Retinal pigment epithelial cell (primary cell): ENCODE measurements at regions not wholly inside any gene's neighbourhood (a gene's known extent, or its start where the extent isn't known, plus 50 kb on each side); places are given as distances from the start of the nearest gene placed in this dataset.

ENCODE experiments used
- DNase-seq: peaks from one replicate; pipeline ENCODE4 v3.0.0-alpha.2; 2010; ENCODE audit warnings: low read depth
- H3K4me3 ChIP-seq: 2 replicates; pipeline ENCODE4 v1.5.1; 2011; ENCODE audit warnings: mild to moderate bottlenecking, low read length, control low read depth, moderate library complexity
- CTCF ChIP-seq: conservative IDR thresholded peaks from 2 replicates; pipeline ENCODE4 v1.5.1; 2011; ENCODE audit warnings: low read depth, low read length, control low read depth, inconsistent platforms

- no peak for DNase-seq
- H3K4me3 ChIP-seq, result no peak overlapping the region
- no peak for TF ChIP-seq CTCF
These were observed 76.2 kb upstream of the ESR1 start for GRCh38 chr6:151731313-151731712.

- no peak for TF ChIP-seq CTCF
- no peak for DNase-seq
These were observed 73.7 kb upstream of the ESR1 start for GRCh38 chr6:151733680-151734320.

GRCh38 chr6:151738267-151738666 is 69.2 kb upstream of the ESR1 start:
- no peak for TF ChIP-seq CTCF
- DNase-seq, result no peak
- no peak overlapping the region for H3K4me3 ChIP-seq

More at GRCh38 chr6:151733680-151734320, 73.7 kb upstream of the ESR1 start:
- no peak overlapping the region for H3K4me3 ChIP-seq

- no peak for DNase-seq
- no peak overlapping the region for H3K4me3 ChIP-seq
- no peak for TF ChIP-seq CTCF
These were observed 68.5 kb upstream of the ESR1 start for GRCh38 chr6:151738960-151739359.

GRCh38 chr6:151740820-151741219 is 66.7 kb upstream of the ESR1 start:
- DNase-seq, result no peak
- H3K4me3 ChIP-seq, result no peak overlapping the region
- no peak for TF ChIP-seq CTCF

- no peak overlapping the region for H3K4me3 ChIP-seq
- TF ChIP-seq CTCF, result no peak
- DNase-seq, result no peak
These were observed 59.6 kb upstream of the ESR1 start for GRCh38 chr6:151747896-151748295.

GRCh38 chr6:151749341-151749740 is 58.1 kb upstream of the ESR1 start:
- DNase-seq, result no peak
- no peak for TF ChIP-seq CTCF
- H3K4me3 ChIP-seq, result no peak overlapping the region
